OCI-LY3 (cell line): ENCODE measurements at regions not wholly inside any gene's neighbourhood (a gene's known extent, or its start where the extent isn't known, plus 50 kb on each side); places are given as distances from the start of the nearest gene placed in this dataset.

Experiments
- H2AFZ ChIP-seq: fragments of 200-600, 300-600 bp; shearing (Covaris generic); 2 replicates; pipeline ENCODE4 v1.6.0; 2014; ENCODE audit warnings: antibody characterized with exemption, low read depth, low read length
- H3K27ac ChIP-seq: fragments of 200-600, 300-600 bp; sonication (generic); 2 replicates; pipeline ENCODE4 v1.5.1; 2014; ENCODE audit warnings: mild to moderate bottlenecking, low read length, moderate library complexity, mixed read lengths
- H3K27me3 ChIP-seq: fragments of 200-600, 300-600 bp; sonication (generic); 2 replicates; pipeline ENCODE4 v1.6.1; 2014; ENCODE audit warnings: low read depth, low read length, mixed read lengths
- H3K36me3 ChIP-seq: fragments of 200-600, 300-600 bp; sonication (generic); replicated peaks from 2 replicates; pipeline ENCODE3; 2014; ENCODE audit warnings: low read depth, low read length, mixed read lengths
- H3K4me1 ChIP-seq: fragments of 300-600, 200-600 bp; sonication (generic); 2 replicates; pipeline ENCODE4 v1.6.1; 2014; ENCODE audit warnings: low read length, mixed read lengths
- H3K4me2 ChIP-seq: fragments of 200-600, 300-600 bp; sonication (generic); 2 replicates; pipeline ENCODE4 v1.6.1; 2014; ENCODE audit warnings: low read length, mixed read lengths
- H3K4me3 ChIP-seq: fragments of 300-600, 200-600 bp; sonication (generic); 2 replicates; pipeline ENCODE4 v1.5.1; 2014; ENCODE audit warnings: antibody characterized with exemption, mild to moderate bottlenecking, low read length, moderate library complexity
- H3K79me2 ChIP-seq: fragments of 300-600, 200-600 bp; shearing (Covaris generic); 2 replicates; pipeline ENCODE4 v1.6.1; 2014; ENCODE audit warnings: mild to moderate bottlenecking, low read length, mixed read lengths
- H3K9ac ChIP-seq: fragments of 300-600, 200-600 bp; shearing (Covaris generic); 2 replicates; pipeline ENCODE4 v1.6.0; 2014; ENCODE audit warnings: mild to moderate bottlenecking, low read length, moderate library complexity
- H3K9me3 ChIP-seq: fragments of 200-600, 300-600 bp; shearing (Covaris generic); 2 replicates; pipeline ENCODE4 v1.6.1; 2014; ENCODE audit warnings: low read length, mixed read lengths; ENCODE audit not compliant: insufficient read depth
- H4K20me1 ChIP-seq: fragments of 200-600, 300-600 bp; sonication (generic); 2 replicates; pipeline ENCODE4 v1.6.1; 2016; ENCODE audit warnings: low read length, mixed read lengths; ENCODE audit not compliant: insufficient read depth
- CTCF ChIP-seq: fragments of 200-600, 300-600 bp; sonication (generic); IDR thresholded peaks from 2 replicates; pipeline ENCODE4 v1.5.1; 2014; ENCODE audit warnings: antibody characterized with exemption, low read length, low read depth
- EZH2phosphoT487 ChIP-seq: fragments of 200-600 bp; shearing (Covaris generic); IDR thresholded peaks from 2 replicates; pipeline ENCODE4 v1.6.1; 2018; ENCODE audit warnings: antibody characterized with exemption, mixed run types, low read depth

- H2AFZ ChIP-seq, result no peak overlapping the region
- H3K27ac ChIP-seq, result no peak overlapping the region
- H3K4me3 ChIP-seq, result no peak overlapping the region
- peak overlapping the region; percentile 8; the same call in 1 of the 2 replicates for H3K4me2 ChIP-seq
- H4K20me1 ChIP-seq, result no peaks in the 10 kb centered on the region
- TF ChIP-seq EZH2phosphoT487 (no peak), CTCF (no peak)
- H3K36me3 ChIP-seq, result no peaks in the 10 kb centered on the region
- no peaks in the 10 kb centered on the region for H3K27me3 ChIP-seq
- H3K4me1 ChIP-seq, result peaks cover 29% of the 10 kb centered on the region
- H3K9ac ChIP-seq, result no peak overlapping the region
- no peaks in the 10 kb centered on the region for H3K9me3 ChIP-seq
- H3K79me2 ChIP-seq, result no peaks in the 10 kb centered on the region
Measured at GRCh38 chr3:40969756-40970466, 229.4 kb upstream of the CTNNB1 start.

- Histone ChIP-seq H3K36me3 (no peaks in the 10 kb centered on the region), H3K9me3 (no peaks in the 10 kb centered on the region), H3K9ac (peak overlapping the region; percentile 10; the same call in 1 of the 2 replicates), H3K27me3 (no peaks in the 10 kb centered on the region), H4K20me1 (no peaks in the 10 kb centered on the region), H3K4me3 (peak overlapping the region; percentile 38), H2AFZ (peak overlapping the region; percentile 95), H3K4me1 (peaks cover 29% of the 10 kb centered on the region), H3K79me2 (no peaks in the 10 kb centered on the region), H3K4me2 (peak overlapping the region; percentile 70), H3K27ac (peak overlapping the region; percentile 43)
- TF ChIP-seq EZH2phosphoT487 (no peak), CTCF (peak; percentile 52)
Measured at GRCh38 chr3:40971191-40972168, 227.8 kb upstream of the CTNNB1 start.

GRCh38 chr3:40972350-40972749, 227.0 kb upstream of the CTNNB1 start:
- Histone ChIP-seq H3K27me3 (no peaks in the 10 kb centered on the region), H3K4me2 (peak overlapping the region; percentile 70; the same call in 1 of the 2 replicates), H3K36me3 (no peaks in the 10 kb centered on the region), H3K9ac (no peak overlapping the region), H3K4me3 (no peak overlapping the region), H3K9me3 (no peaks in the 10 kb centered on the region), H4K20me1 (no peaks in the 10 kb centered on the region), H3K27ac (no peak overlapping the region), H3K4me1 (peaks cover 29% of the 10 kb centered on the region), H3K79me2 (no peaks in the 10 kb centered on the region), H2AFZ (no peak overlapping the region)
- TF ChIP-seq CTCF (no peak), EZH2phosphoT487 (no peak)

GRCh38 chr3:40973141-40973540, 226.2 kb upstream of the CTNNB1 start:
- Histone ChIP-seq H3K4me1 (peaks cover 29% of the 10 kb centered on the region), H3K4me3 (no peak overlapping the region), H4K20me1 (no peaks in the 10 kb centered on the region), H3K36me3 (no peaks in the 10 kb centered on the region), H3K4me2 (no peak overlapping the region), H3K9me3 (no peaks in the 10 kb centered on the region), H2AFZ (no peak overlapping the region), H3K27ac (no peak overlapping the region), H3K27me3 (no peaks in the 10 kb centered on the region), H3K79me2 (no peaks in the 10 kb centered on the region), H3K9ac (no peak overlapping the region)
- TF ChIP-seq CTCF (no peak), EZH2phosphoT487 (no peak)
